ENCODE measurements at regions not wholly inside any gene's neighbourhood (a gene's known extent, or its start where the extent isn't known, plus 50 kb on each side); places are given as distances from the start of the nearest gene placed in this dataset.

- TF ChIP-seq POLR2A (IDR thresholded peaks at IDR 0.05; ENCODE audit: low read length), result no peak
- TF ChIP-seq GATA1 (IDR thresholded peaks at IDR 0.05; ENCODE audit: low read depth, low read length), result no peak
Observed at GRCh38 chr20:43812216-43812615, 85.4 kb upstream of the GTSF1L start.
